Activated B cell treated with CpG ODN at 0.5 μM for 24 hours (primary cell): ENCODE measurements at regions not wholly inside any gene's neighbourhood (a gene's known extent, or its start where the extent isn't known, plus 50 kb on each side); places are given as distances from the start of the nearest gene placed in this dataset.

Experiments used
- ATAC-seq: fragments of 200-7000 bp; cut with Tn5 transposase; one replicate; pipeline ENCODE4 v1.10.0; 2021; ENCODE audit warnings: low read depth, mild to moderate bottlenecking, moderate library complexity
- CTCF ChIA-PET: fragments of 350-600 bp; sonication (Branson Sonifier 250); formaldehyde crosslinking; loops from one replicate; lab custom pipeline; 2021; ENCODE audit warnings: antibody characterized with exemption; lab: Charles Lee
- POLR2A ChIA-PET: fragments of 350-600 bp; sonication (Branson Sonifier 250); formaldehyde crosslinking; loops from one replicate; lab custom pipeline; 2021; ENCODE audit warnings: antibody characterized with exemption; lab: Charles Lee
- DNase-seq: peaks from one replicate; pipeline ENCODE4 v3.0.0; 2022
- H3K27ac Mint-ChIP-seq: one replicate; pipeline ENCODE4 v1.8.0; 2020; ENCODE audit warnings: mixed read lengths
- H3K27me3 Mint-ChIP-seq: one replicate; pipeline ENCODE4 v1.8.0; 2021; ENCODE audit warnings: mixed read lengths
- H3K36me3 Mint-ChIP-seq: one replicate; pipeline ENCODE4 v1.8.0; 2021; ENCODE audit warnings: low read depth, mixed read lengths
- H3K4me1 Mint-ChIP-seq: one replicate; pipeline ENCODE4 v1.8.0; 2021; ENCODE audit warnings: mixed read lengths
- H3K4me3 Mint-ChIP-seq: one replicate; pipeline ENCODE4 v1.8.0; 2020; ENCODE audit warnings: mild to moderate bottlenecking, mixed read lengths
- H3K9me3 Mint-ChIP-seq: one replicate; pipeline ENCODE4 v1.8.0; 2020; ENCODE audit warnings: mixed read lengths
- CTCF ChIP-seq: fragments of 200-600 bp; IDR thresholded peaks from one replicate; pipeline ENCODE4 v1.8.0; 2022; ENCODE audit warnings: antibody characterized with exemption, mild to moderate bottlenecking
- intact Hi-C: fragments of 100-400 bp; cut with micrococcal nuclease; formaldehyde crosslinking; loops from one replicate; pipeline ENCODE4 v1.15.1; 2024

GRCh38 chr2:208570851-208571763 lies 164.5 kb downstream of the PTH2R start:
- intact Hi-C loops: no loop called here
- ChIA-PET CTCF (no interaction called here), POLR2A (no interaction called here)
- Mint-ChIP-seq H3K9me3 (peaks cover 4% of the 10 kb centered on the region), H3K36me3 (no peaks in the 10 kb centered on the region), H3K27ac (no peak overlapping the region), H3K4me1 (no peaks in the 10 kb centered on the region), H3K4me3 (no peak overlapping the region), H3K27me3 (no peaks in the 10 kb centered on the region)
- no peak for TF ChIP-seq CTCF
- DNase-seq (no peak), ATAC-seq (no peak)

GRCh38 chr2:208571764-208572131 lies 165.2 kb downstream of the PTH2R start:
- ATAC-seq: no peak
- no peak for TF ChIP-seq CTCF

GRCh38 chr2:208573569-208573968 lies 167.0 kb downstream of the PTH2R start:
- no peak for ATAC-seq
- H3K27ac Mint-ChIP-seq: no peak overlapping the region
- no peak for DNase-seq
- POLR2A ChIA-PET: no interaction called here
- H3K9me3 Mint-ChIP-seq: peaks cover 7% of the 10 kb centered on the region
- CTCF ChIA-PET: no interaction called here
- no peaks in the 10 kb centered on the region for H3K27me3 Mint-ChIP-seq
- H3K36me3 Mint-ChIP-seq: no peaks in the 10 kb centered on the region
- TF ChIP-seq CTCF: no peak
- H3K4me1 Mint-ChIP-seq: no peaks in the 10 kb centered on the region
- intact Hi-C loops: no loop called here
- H3K4me3 Mint-ChIP-seq: no peak overlapping the region

More at GRCh38 chr2:208571764-208572131, 165.2 kb downstream of the PTH2R start:
- Mint-ChIP-seq H3K36me3 (no peaks in the 10 kb centered on the region), H3K27me3 (no peaks in the 10 kb centered on the region), H3K4me1 (no peaks in the 10 kb centered on the region), H3K4me3 (no peak overlapping the region), H3K27ac (no peak overlapping the region), H3K9me3 (peaks cover 7% of the 10 kb centered on the region)
- DNase-seq: no peak
- POLR2A ChIA-PET: no interaction called here
- intact Hi-C loops: no loop called here
- CTCF ChIA-PET: no interaction called here

GRCh38 chr2:208579678-208580077 lies 173.1 kb downstream of the PTH2R start:
- no peak for TF ChIP-seq CTCF
- Mint-ChIP-seq H3K9me3 (peaks cover 5% of the 10 kb centered on the region), H3K27ac (no peak overlapping the region), H3K4me1 (no peaks in the 10 kb centered on the region), H3K4me3 (no peak overlapping the region), H3K36me3 (no peaks in the 10 kb centered on the region), H3K27me3 (no peaks in the 10 kb centered on the region)
- ChIA-PET POLR2A (no interaction called here), CTCF (no interaction called here)
- intact Hi-C loops: no loop called here
- no peak for DNase-seq
- ATAC-seq: no peak

- intact Hi-C loops: no loop called here
- Mint-ChIP-seq H3K9me3 (no peaks in the 10 kb centered on the region), H3K27me3 (no peaks in the 10 kb centered on the region), H3K27ac (no peak overlapping the region), H3K36me3 (no peaks in the 10 kb centered on the region), H3K4me3 (no peak overlapping the region), H3K4me1 (no peaks in the 10 kb centered on the region)
- DNase-seq (no peak), ATAC-seq (no peak)
- no peak for TF ChIP-seq CTCF
- CTCF ChIA-PET: no interaction called here
- POLR2A ChIA-PET: no interaction called here
Measured at GRCh38 chr2:208584378-208584985, 177.9 kb downstream of the PTH2R start.
